Endothelial cell of umbilical vein (primary cell): ENCODE measurements at regions not wholly inside any gene's neighbourhood (a gene's known extent, or its start where the extent isn't known, plus 50 kb on each side); places are given as distances from the start of the nearest gene placed in this dataset.

ENCODE experiments used
- BruUV-seq: library from RNA; stranded (reverse); fragments of 400-500 nt; replicated peaks from 2 replicates; lab custom pipeline; 2021; lab: Mats Ljungman, UMichigan
- CTCF ChIA-PET: fragments of 300-600, 350-600 bp; sonication (Branson Sonifier 250); formaldehyde crosslinking; loops from one replicate; lab custom pipeline; 2021; ENCODE audit warnings: antibody characterized with exemption, inconsistent platforms; lab: Charles Lee
- POLR2A ChIA-PET: fragments of 300-600, 350-600 bp; sonication (Branson Sonifier 250); formaldehyde crosslinking; loops from one replicate; lab custom pipeline; 2021; ENCODE audit warnings: antibody characterized with exemption, inconsistent platforms; lab: Charles Lee
- DNase-seq: peaks from one replicate; pipeline ENCODE4 v3.0.0-alpha.2; 2011; ENCODE audit warnings: low read depth, low spot score
- FAIRE-seq: peaks from 2 replicates; lab custom pipeline; 2011; peaks lifted over from hg19 to GRCh38; lab: Jason Lieb, UNC
- H2AFZ ChIP-seq: 2 replicates; pipeline ENCODE4 v1.6.0; 2012; ENCODE audit warnings: low read depth, low read length, control low read depth, inconsistent platforms
- H3K27ac ChIP-seq: 2 replicates; pipeline ENCODE4 v1.5.1; 2011; ENCODE audit warnings: low read depth, mild to moderate bottlenecking, control low read depth, low read length, moderate library complexity; ENCODE audit not compliant: insufficient read depth
- H3K27me3 ChIP-seq, 2 experiments: 2 replicates each; pipeline versions ENCODE4 v1.6.0 to v1.6.1; 2011; ENCODE audit warnings: low read length in 2 of 2, mixed read lengths in 1 of 2; ENCODE audit not compliant: control insufficient read depth in 2 of 2, insufficient read depth in 2 of 2
- H3K36me3 ChIP-seq, 2 experiments: 2 replicates in 1 of 2; 3 replicates in 1 of 2; pipeline ENCODE4 v1.5.1; 2011; ENCODE audit warnings: low read length in 2 of 2, mild to moderate bottlenecking in 1 of 2, moderate library complexity in 1 of 2; ENCODE audit not compliant: control insufficient read depth in 2 of 2, insufficient read depth in 2 of 2; ENCODE audit errors: extremely low read depth in 1 of 2
- H3K4me1 ChIP-seq: 3 replicates; pipeline ENCODE4 v1.5.1; 2011; ENCODE audit warnings: mild to moderate bottlenecking, low read length; ENCODE audit not compliant: control insufficient read depth, insufficient read depth; ENCODE audit errors: extremely low read depth
- H3K4me2 ChIP-seq: 2 replicates; pipeline ENCODE4 v1.6.1; 2011; ENCODE audit warnings: low read length, control low read depth, mixed read lengths; ENCODE audit not compliant: insufficient read depth
- H3K4me3 ChIP-seq, 3 experiments: fragments of 200-600 bp in 1 of 3; sonication (generic), shearing (Covaris generic) in 1 of 3; replicated peaks in 1 of 3; 2 replicates each; pipeline ENCODE4 v1.5.1; 2011 to 2016; ENCODE audit warnings: control low read depth in 3 of 3, low read length in 3 of 3, mild to moderate bottlenecking in 2 of 3, inconsistent platforms in 1 of 3, low read depth in 1 of 3, moderate library complexity in 1 of 3; ENCODE audit not compliant: insufficient read depth in 1 of 3
- H3K79me2 ChIP-seq: 2 replicates; pipeline ENCODE4 v1.6.0; 2012; ENCODE audit warnings: low read length, inconsistent platforms; ENCODE audit not compliant: control insufficient read depth, insufficient read depth
- H3K9ac ChIP-seq: replicated peaks from 2 replicates; pipeline ENCODE3; 2011; ENCODE audit warnings: low read length, control low read depth; ENCODE audit not compliant: insufficient read depth; ENCODE audit errors: extremely low read depth
- H3K9me1 ChIP-seq: replicated peaks from 3 replicates; pipeline ENCODE4 v1.6.0; 2011; ENCODE audit warnings: mild to moderate bottlenecking, low read length; ENCODE audit not compliant: control insufficient read depth, insufficient read depth; ENCODE audit errors: extremely low read depth
- H3K9me3 ChIP-seq: replicated peaks from 2 replicates; pipeline ENCODE4 v1.5.1; 2012; ENCODE audit warnings: low read length, inconsistent platforms; ENCODE audit not compliant: control insufficient read depth, insufficient read depth
- H4K20me1 ChIP-seq: replicated peaks from 2 replicates; pipeline ENCODE3; 2011; ENCODE audit warnings: mild to moderate bottlenecking, low read length; ENCODE audit not compliant: control insufficient read depth, insufficient read depth; ENCODE audit errors: extremely low read depth
- CTCF ChIP-seq, 2 donors: IDR thresholded peaks; 1 replicate in 1 of 2; 2 replicates in 1 of 2; pipeline ENCODE4 v1.5.1; 2011; ENCODE audit warnings: low read length in 2 of 2, mild to moderate bottlenecking in 2 of 2, moderate library complexity in 2 of 2, control low read depth in 1 of 2, inconsistent platforms in 1 of 2, low read depth in 1 of 2; ENCODE audit not compliant: insufficient read depth in 1 of 2; ENCODE audit errors: extremely low read depth in 1 of 2
- EZH2 ChIP-seq: IDR thresholded peaks from 2 replicates; pipeline ENCODE4 v1.6.1; 2012; ENCODE audit warnings: borderline replicate concordance, low read depth, mild to moderate bottlenecking, moderate library complexity, low read length, inconsistent platforms; ENCODE audit not compliant: severe bottlenecking
- FOS ChIP-seq: IDR thresholded peaks from 2 replicates; pipeline ENCODE4 v1.6.1; 2011; ENCODE audit warnings: mild to moderate bottlenecking, low read length, moderate library complexity, borderline replicate concordance; ENCODE audit not compliant: insufficient read depth
- GATA2 ChIP-seq: IDR thresholded peaks from 2 replicates; pipeline ENCODE4 v1.7.0; 2011; ENCODE audit warnings: low read depth, mild to moderate bottlenecking, moderate library complexity, mixed read lengths, low read length; ENCODE audit not compliant: insufficient read length, insufficient read depth
- JUN ChIP-seq: IDR thresholded peaks from 2 replicates; pipeline ENCODE4 v1.6.1; 2011; ENCODE audit warnings: borderline replicate concordance, low read depth; ENCODE audit not compliant: insufficient read length, insufficient read depth
- MAX ChIP-seq: IDR thresholded peaks from 2 replicates; pipeline ENCODE4 v1.6.1; 2011; ENCODE audit not compliant: insufficient read depth, insufficient read length
- MYC ChIP-seq: IDR thresholded peaks from one replicate; pipeline ENCODE4 v1.6.1; 2011; ENCODE audit warnings: mild to moderate bottlenecking, low read depth, low read length
- POLR2A ChIP-seq: IDR thresholded peaks from 2 replicates; pipeline ENCODE4 v1.6.1; 2012; ENCODE audit warnings: low read depth, mild to moderate bottlenecking, control low read depth, low read length
- POLR2AphosphoS5 ChIP-seq: IDR thresholded peaks from 2 replicates; pipeline ENCODE4 v1.6.1; 2012; ENCODE audit warnings: low read depth, mild to moderate bottlenecking, control low read depth, low read length, moderate library complexity; ENCODE audit not compliant: insufficient read depth
- dilution Hi-C: fragments of 300-500 bp; cut with MboI; formaldehyde crosslinking; loops from one replicate; pipeline ENCODE4 v1.15.0; 2019; ENCODE audit warnings: low sequenced_read_pairs; ENCODE audit not compliant: extremely low pct_ligation_motif_present
- intact Hi-C: fragments of 100-400 bp; cut with micrococcal nuclease; formaldehyde crosslinking; loops from one replicate; pipeline ENCODE4 v1.10.0; 2022

- no peak overlapping the region for H2AFZ ChIP-seq
- H3K4me1 ChIP-seq = no peaks in the 10 kb centered on the region
- H4K20me1 ChIP-seq = no peaks in the 10 kb centered on the region
- FAIRE-seq (no peak), DNase-seq (no peak)
- intact Hi-C loops = no loop called here
- H3K9me3 ChIP-seq = no peaks in the 10 kb centered on the region
- no peaks in the 10 kb centered on the region for H3K79me2 ChIP-seq
- H3K27ac ChIP-seq = no peak overlapping the region
- H3K36me3 ChIP-seq = no peaks in the 10 kb centered on the region
- H3K4me2 ChIP-seq = no peak overlapping the region
- no peak for TF ChIP-seq MAX
- TF ChIP-seq EZH2 = no peak
- TF ChIP-seq MYC = no peak
- no peak for TF ChIP-seq FOS
- no peak for TF ChIP-seq JUN
- TF ChIP-seq POLR2AphosphoS5 = no peak
- TF ChIP-seq CTCF (IDR thresholded peaks at IDR 0.05; ENCODE audit: extremely low read depth in 1 of 2, insufficient read depth in 1 of 2, low read depth in 1 of 2, low read length in 2 of 2) = no peak
- TF ChIP-seq POLR2A = no peak
- TF ChIP-seq GATA2 = no peak
- no peaks in the 10 kb centered on the region for H3K9me1 ChIP-seq
- BruUV-seq = no TSS peak
- ChIA-PET POLR2A (no interaction called here), CTCF (interaction anchor here (1.1 kb wide), 1 partner anchor 15 kb away, joined by 5 read pairs; no protein-coding TSS in a partner anchor)
- H3K4me3 ChIP-seq = no peak overlapping the region
- dilution Hi-C loops = no loop called here
- no peaks in the 10 kb centered on the region for H3K27me3 ChIP-seq
- no peak overlapping the region for H3K9ac ChIP-seq
Measured at GRCh38 chr20:2234598-2235191, 61.1 kb upstream of the TGM3 start.
